CD4-positive, alpha-beta memory T cell (primary cell): ENCODE measurements at regions not wholly inside any gene's neighbourhood (a gene's known extent, or its start where the extent isn't known, plus 50 kb on each side); places are given as distances from the start of the nearest gene placed in this dataset.
"Not testable (repeated sequence)": the region's sequence is repeated elsewhere in the genome, so short reads cannot be mapped to it uniquely, and the experiment has no call there.

Experiments
- CTCF ChIA-PET: fragments of 350-600 bp; sonication (Branson Sonifier 250); formaldehyde crosslinking; loops from one replicate; lab custom pipeline; 2021; ENCODE audit warnings: inconsistent platforms; ENCODE audit not compliant: partially characterized antibody; lab: Charles Lee
- POLR2A ChIA-PET: fragments of 350-600 bp; sonication (Branson Sonifier 250); formaldehyde crosslinking; loops from one replicate; lab custom pipeline; 2021; ENCODE audit not compliant: partially characterized antibody; lab: Charles Lee
- DNase-seq, 5 donors: peaks; one replicate each; pipeline versions ENCODE4 v3.0.0 to v3.0.0-alpha.2; 2020 to 2022; ENCODE audit warnings: mixed read lengths in 1 of 5
- H3K27ac ChIP-seq: one replicate; pipeline ENCODE4 v1.7.0; 2013; ENCODE audit warnings: low read depth, low read length
- H3K27me3 ChIP-seq: 2 replicates; pipeline ENCODE4 v1.7.0; 2013; ENCODE audit warnings: mild to moderate bottlenecking, low read length, moderate library complexity; ENCODE audit not compliant: insufficient read depth
- H3K36me3 ChIP-seq: 2 replicates; pipeline ENCODE4 v1.7.0; 2013; ENCODE audit warnings: mild to moderate bottlenecking, low read length, moderate library complexity; ENCODE audit not compliant: insufficient read depth
- H3K4me1 ChIP-seq: 2 replicates; pipeline ENCODE4 v1.7.0; 2013; ENCODE audit warnings: mild to moderate bottlenecking, low read length, moderate library complexity; ENCODE audit not compliant: insufficient read depth
- H3K4me3 ChIP-seq, 2 donors: one replicate each; pipeline ENCODE4 v1.7.0; 2013; ENCODE audit warnings: low read length in 2 of 2, mild to moderate bottlenecking in 1 of 2
- H3K9me3 ChIP-seq, 2 donors: one replicate each; pipeline ENCODE4 v1.7.0; 2013; ENCODE audit warnings: low read length in 2 of 2, control low read depth in 1 of 2; ENCODE audit not compliant: control insufficient read depth in 1 of 2
- H3K27ac Mint-ChIP-seq, 7 donors: one replicate each; pipeline ENCODE4 v1.8.0; 2020 to 2021; ENCODE audit warnings: mixed read lengths in 7 of 7, mild to moderate bottlenecking in 6 of 7, inconsistent platforms in 3 of 7, moderate library complexity in 3 of 7
- H3K27me3 Mint-ChIP-seq, 2 donors: one replicate each; pipeline ENCODE4 v1.8.0; 2020 to 2021; ENCODE audit warnings: mixed read lengths in 2 of 2
- H3K36me3 Mint-ChIP-seq, 2 donors: one replicate each; pipeline ENCODE4 v1.8.0; 2020 to 2021; ENCODE audit warnings: mixed read lengths in 2 of 2, inconsistent platforms in 1 of 2, mild to moderate bottlenecking in 1 of 2
- H3K4me1 Mint-ChIP-seq, 4 donors: one replicate each; pipeline ENCODE4 v1.8.0; 2020 to 2021; ENCODE audit warnings: mixed read lengths in 4 of 4, mild to moderate bottlenecking in 1 of 4
- H3K4me3 Mint-ChIP-seq, 8 donors: one replicate each; pipeline ENCODE4 v1.8.0; 2020 to 2021; ENCODE audit warnings: mixed read lengths in 8 of 8, mild to moderate bottlenecking in 7 of 8, moderate library complexity in 6 of 8, inconsistent platforms in 3 of 8
- H3K9me3 Mint-ChIP-seq, 8 donors: one replicate each; pipeline ENCODE4 v1.8.0; 2020 to 2021; ENCODE audit warnings: mixed read lengths in 8 of 8, mild to moderate bottlenecking in 5 of 8, inconsistent platforms in 3 of 8, moderate library complexity in 1 of 8
- intact Hi-C: fragments of 100-400 bp; cut with micrococcal nuclease; formaldehyde crosslinking; loops from one replicate; pipeline ENCODE4 v1.15.1; 2023

DNA sequence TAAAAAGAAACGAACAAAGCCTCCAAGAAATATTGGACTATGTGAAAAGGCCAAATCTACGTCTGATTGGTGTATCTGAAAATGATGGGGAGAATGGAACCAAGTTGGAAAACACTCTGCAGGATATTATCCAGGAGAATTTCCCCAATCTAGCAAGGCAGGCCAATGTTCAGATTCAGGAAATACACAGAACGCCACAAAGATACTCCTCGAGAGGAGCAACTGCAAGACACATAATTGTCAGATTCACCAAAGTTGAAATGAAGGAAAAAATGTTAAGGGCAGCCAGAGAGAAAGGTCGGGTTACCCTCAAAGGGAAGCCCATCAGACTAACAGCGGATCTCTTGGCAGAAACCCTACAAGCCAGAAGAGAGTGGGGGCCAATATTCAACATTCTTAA is 82.2 kb downstream of the SNTN start:
- CTCF ChIA-PET, H3K36me3 Mint-ChIP-seq, H3K4me3 Mint-ChIP-seq, H3K27me3 ChIP-seq, H3K27me3 Mint-ChIP-seq, intact Hi-C loops, H3K9me3 ChIP-seq, H3K36me3 ChIP-seq, H3K27ac ChIP-seq, H3K4me1 ChIP-seq, DNase-seq, H3K4me1 Mint-ChIP-seq, H3K9me3 Mint-ChIP-seq, POLR2A ChIA-PET, H3K4me3 ChIP-seq, H3K27ac Mint-ChIP-seq: not testable (repeated sequence)

DNA sequence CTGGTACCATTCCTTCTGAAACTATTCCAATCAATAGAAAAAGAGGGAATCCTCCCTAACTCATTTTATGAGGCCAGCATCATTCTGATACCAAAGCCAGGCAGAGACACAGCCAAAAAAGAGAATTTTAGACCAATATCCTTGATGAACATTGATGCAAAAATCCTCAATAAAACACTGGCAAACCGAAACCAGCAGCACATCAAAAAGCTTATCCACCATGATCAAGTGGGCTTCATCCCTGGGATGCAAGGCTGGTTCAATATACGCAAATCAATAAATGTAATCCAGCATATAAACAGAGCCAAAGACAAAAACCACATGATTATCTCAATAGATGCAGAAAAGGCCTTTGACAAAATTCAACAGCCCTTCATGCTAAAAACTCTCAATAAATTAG is 82.3 kb upstream of the C3orf49 start:
- H3K27me3 Mint-ChIP-seq, H3K27ac ChIP-seq, H3K36me3 ChIP-seq, CTCF ChIA-PET, H3K4me1 ChIP-seq, H3K9me3 ChIP-seq, H3K4me1 Mint-ChIP-seq, H3K27me3 ChIP-seq, POLR2A ChIA-PET, intact Hi-C loops, DNase-seq, H3K4me3 ChIP-seq, H3K27ac Mint-ChIP-seq, H3K9me3 Mint-ChIP-seq, H3K4me3 Mint-ChIP-seq, H3K36me3 Mint-ChIP-seq: not testable (repeated sequence)

DNA sequence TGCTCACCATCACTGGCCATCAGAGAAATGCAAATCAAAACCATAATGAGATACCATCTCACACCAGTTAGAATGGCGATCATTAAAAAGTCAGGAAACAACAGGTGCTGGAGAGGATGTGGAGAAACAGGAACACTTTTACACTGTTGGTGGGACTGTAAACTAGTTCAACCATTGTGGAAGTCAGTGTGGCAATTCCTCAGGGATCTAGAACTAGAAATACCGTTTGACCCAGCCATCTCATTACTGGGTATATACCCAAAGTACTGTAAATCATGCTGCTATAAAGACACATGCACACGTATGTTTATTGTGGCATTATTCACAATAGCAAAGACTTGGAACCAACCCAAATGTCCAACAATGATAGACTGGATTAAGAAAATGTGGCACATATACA is 80.5 kb upstream of the C3orf49 start:
- POLR2A ChIA-PET, intact Hi-C loops, CTCF ChIA-PET, H3K9me3 Mint-ChIP-seq, H3K27me3 Mint-ChIP-seq, H3K4me3 Mint-ChIP-seq, H3K27ac Mint-ChIP-seq, H3K9me3 ChIP-seq, H3K4me3 ChIP-seq, H3K27me3 ChIP-seq, H3K4me1 Mint-ChIP-seq, H3K27ac ChIP-seq, H3K36me3 ChIP-seq, H3K4me1 ChIP-seq, DNase-seq, H3K36me3 Mint-ChIP-seq: not testable (repeated sequence)

DNA sequence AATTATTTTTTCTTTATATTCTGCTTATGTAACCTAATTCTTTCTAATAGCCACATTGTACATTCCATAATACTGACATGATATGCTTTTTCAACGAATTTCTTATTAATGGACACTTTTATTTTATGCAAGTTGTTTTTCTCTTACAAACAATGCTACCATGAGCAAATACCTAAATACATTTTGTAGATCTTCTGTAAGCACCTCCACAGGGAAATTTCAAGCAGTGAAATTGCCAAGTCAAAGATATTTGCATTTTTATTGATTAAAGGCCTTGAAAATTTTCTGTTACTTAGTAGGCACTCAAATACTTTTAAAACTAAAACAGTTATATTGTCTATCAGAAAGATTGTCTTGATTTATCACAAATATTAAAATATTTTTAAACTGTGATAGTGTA is 79.6 kb upstream of the C3orf49 start:
- DNase-seq: no peak
- Mint-ChIP-seq H3K27ac (no peak overlapping the region), H3K9me3 (peaks cover 0 to 2% (median 0%) of the 10 kb centered on the region in 8 donors), H3K4me1 (no peaks in the 10 kb centered on the region), H3K27me3 (no peaks in the 10 kb centered on the region), H3K36me3 (no peaks in the 10 kb centered on the region), H3K4me3 (no peak overlapping the region)
- ChIA-PET CTCF (no interaction called here), POLR2A (no interaction called here)
- H3K9me3 ChIP-seq: no peaks in the 10 kb centered on the region
- no peak overlapping the region for H3K27ac ChIP-seq
- intact Hi-C loops: no loop called here
- H3K27me3 ChIP-seq: no peaks in the 10 kb centered on the region
- H3K36me3 ChIP-seq: no peaks in the 10 kb centered on the region
- H3K4me1 ChIP-seq: no peaks in the 10 kb centered on the region
- H3K4me3 ChIP-seq: no peak overlapping the region

DNA sequence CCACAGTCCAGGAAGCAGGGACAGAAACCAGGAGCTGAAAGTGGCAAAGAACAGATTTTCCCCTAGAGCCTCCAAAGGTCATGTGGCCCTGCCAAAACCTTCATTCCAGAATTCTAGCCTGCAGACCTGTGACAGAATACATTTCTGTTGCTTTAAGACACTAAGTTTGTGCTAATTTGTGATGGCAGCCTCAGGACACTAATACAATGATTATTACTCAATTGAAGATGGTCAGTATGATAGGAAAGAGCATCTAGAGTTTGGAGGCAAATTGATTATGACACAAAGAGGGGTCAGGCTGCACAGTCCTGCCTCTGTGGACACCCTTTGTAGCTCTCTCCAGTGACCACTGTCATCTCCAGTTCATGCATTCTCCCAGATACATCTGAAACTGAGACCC is 79.0 kb upstream of the C3orf49 start:
- Mint-ChIP-seq H3K9me3 (peaks cover 0 to 2% (median 0%) of the 10 kb centered on the region in 8 donors), H3K4me3 (no peak overlapping the region), H3K27ac (no peak overlapping the region), H3K36me3 (no peaks in the 10 kb centered on the region), H3K27me3 (no peaks in the 10 kb centered on the region), H3K4me1 (no peaks in the 10 kb centered on the region)
- intact Hi-C loops: no loop called here
- no peaks in the 10 kb centered on the region for H3K27me3 ChIP-seq
- no peaks in the 10 kb centered on the region for H3K4me1 ChIP-seq
- no peaks in the 10 kb centered on the region for H3K9me3 ChIP-seq
- no peaks in the 10 kb centered on the region for H3K36me3 ChIP-seq
- no peak for DNase-seq
- H3K4me3 ChIP-seq: no peak overlapping the region
- POLR2A ChIA-PET: no interaction called here
- no peak overlapping the region for H3K27ac ChIP-seq
- CTCF ChIA-PET: no interaction called here

DNA sequence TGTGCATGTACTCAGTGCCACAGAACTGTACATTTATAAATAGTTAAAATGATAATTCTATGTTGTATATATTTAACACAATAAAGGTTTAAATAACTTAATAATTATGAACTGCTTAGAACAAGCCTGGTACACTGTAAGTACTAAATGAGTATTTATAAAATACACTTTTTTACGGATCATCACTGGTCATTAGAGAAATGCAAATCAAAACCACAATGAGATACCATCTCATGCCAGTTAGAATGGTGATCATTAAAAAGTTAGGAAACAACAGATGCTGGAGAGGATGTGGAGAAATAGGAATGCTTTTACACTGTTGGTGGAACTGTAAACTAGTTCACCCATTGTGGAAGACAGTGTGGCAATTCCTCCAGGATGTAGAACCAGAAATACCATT is 74.4 kb upstream of the C3orf49 start:
- POLR2A ChIA-PET, H3K27ac Mint-ChIP-seq, intact Hi-C loops, H3K27me3 ChIP-seq, H3K9me3 ChIP-seq, H3K4me3 ChIP-seq, H3K4me1 ChIP-seq, H3K27ac ChIP-seq, DNase-seq, H3K27me3 Mint-ChIP-seq, CTCF ChIA-PET, H3K36me3 Mint-ChIP-seq, H3K36me3 ChIP-seq, H3K4me1 Mint-ChIP-seq, H3K4me3 Mint-ChIP-seq: not testable (repeated sequence)
- H3K9me3 Mint-ChIP-seq: peaks cover 0 to 15% (median 7%) of the 10 kb centered on the region in 8 donors

DNA sequence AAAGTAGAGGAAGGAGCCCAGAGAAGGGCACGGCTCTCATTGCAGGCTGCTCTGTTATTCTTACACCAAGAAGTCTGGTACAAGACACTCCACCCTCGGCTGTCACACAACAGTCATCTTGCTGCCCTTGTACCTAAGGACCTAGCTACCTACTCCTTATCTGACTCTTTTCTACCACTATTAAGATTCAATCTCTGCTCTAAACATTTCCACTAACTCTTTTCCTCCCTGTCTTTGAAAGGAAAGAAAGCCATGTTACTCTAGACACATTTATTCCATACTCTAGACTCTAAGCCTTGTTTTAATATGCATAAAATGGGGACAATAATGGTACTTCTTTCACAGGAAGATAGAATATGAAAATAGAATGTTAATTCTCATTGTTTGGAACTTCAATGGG is 73.3 kb upstream of the C3orf49 start:
- no peaks in the 10 kb centered on the region for H3K36me3 Mint-ChIP-seq
- H3K4me3 ChIP-seq: no peak overlapping the region
- H3K4me1 Mint-ChIP-seq: no peaks in the 10 kb centered on the region
- CTCF ChIA-PET: no interaction called here
- no peaks in the 10 kb centered on the region for H3K36me3 ChIP-seq
- POLR2A ChIA-PET: no interaction called here
- H3K27me3 Mint-ChIP-seq: peaks cover 0 to 2% of the 10 kb centered on the region in 2 donors
- H3K4me1 ChIP-seq: no peaks in the 10 kb centered on the region
- no peak overlapping the region for H3K27ac Mint-ChIP-seq
- DNase-seq: no peak
- H3K27me3 ChIP-seq: no peaks in the 10 kb centered on the region
- H3K9me3 ChIP-seq: no peaks in the 10 kb centered on the region
- no peak overlapping the region for H3K4me3 Mint-ChIP-seq
- H3K27ac ChIP-seq: no peak overlapping the region
- peaks cover 0 to 15% (median 7%) of the 10 kb centered on the region in 8 donors for H3K9me3 Mint-ChIP-seq
- intact Hi-C loops: no loop called here

DNA sequence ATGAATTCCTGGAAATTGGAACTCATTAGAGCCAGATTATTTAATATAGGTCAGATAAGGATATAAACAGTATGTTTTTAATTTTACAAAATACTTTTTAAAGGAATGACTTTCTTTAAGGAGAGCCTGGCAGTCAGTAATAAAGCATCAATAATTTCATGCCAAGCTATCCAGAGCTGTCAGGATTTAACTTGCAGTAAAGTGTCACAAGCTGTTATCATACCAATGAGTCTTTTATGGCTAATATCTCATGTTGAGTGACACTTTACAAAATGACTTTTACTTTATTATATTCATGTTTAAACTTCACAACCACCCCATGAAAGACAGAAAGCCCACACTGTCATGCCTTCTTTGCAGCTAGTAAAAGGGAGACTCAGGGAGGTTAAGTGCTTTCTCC is 72.9 kb upstream of the C3orf49 start:
- intact Hi-C loops: no loop called here
- Histone ChIP-seq H3K9me3 (no peaks in the 10 kb centered on the region), H3K27me3 (no peaks in the 10 kb centered on the region), H3K4me3 (no peak overlapping the region), H3K4me1 (no peaks in the 10 kb centered on the region), H3K27ac (no peak overlapping the region), H3K36me3 (no peaks in the 10 kb centered on the region)
- ChIA-PET CTCF (no interaction called here), POLR2A (no interaction called here)
- DNase-seq: no peak
- peaks cover 0 to 2% of the 10 kb centered on the region in 2 donors for H3K27me3 Mint-ChIP-seq
- H3K9me3 Mint-ChIP-seq: peaks cover 0 to 15% (median 7%) of the 10 kb centered on the region in 8 donors
- H3K27ac Mint-ChIP-seq: no peak overlapping the region
- H3K36me3 Mint-ChIP-seq: no peaks in the 10 kb centered on the region
- H3K4me1 Mint-ChIP-seq: no peaks in the 10 kb centered on the region
- no peak overlapping the region for H3K4me3 Mint-ChIP-seq
